H1 (cell line): ENCODE measurements at regions not wholly inside any gene's neighbourhood (a gene's known extent, or its start where the extent isn't known, plus 50 kb on each side); places are given as distances from the start of the nearest gene placed in this dataset.

ENCODE experiments used
- ATF3 ChIP-seq: IDR thresholded peaks from 2 replicates; pipeline ENCODE4 v1.6.1; 2011; ENCODE audit warnings: low read depth, mild to moderate bottlenecking, low read length; ENCODE audit not compliant: insufficient read depth
- CTCF ChIP-seq, 3 experiments: IDR thresholded peaks; 1 replicate in 2 of 3; 2 replicates in 1 of 3; pipeline versions ENCODE4 v1.5.1 to v1.6.1; 2011; ENCODE audit warnings: low read length in 3 of 3, mild to moderate bottlenecking in 3 of 3, inconsistent platforms in 2 of 3, low read depth in 1 of 3, moderate library complexity in 1 of 3; ENCODE audit not compliant: insufficient read depth in 1 of 3; ENCODE audit errors: control extremely low read depth in 1 of 3
- E2F6 ChIP-seq: IDR thresholded peaks from 2 replicates; pipeline ENCODE4 v1.6.1; 2012; ENCODE audit warnings: inconsistent platforms
- FOSL1 ChIP-seq: IDR thresholded peaks from 2 replicates; pipeline ENCODE4 v1.6.1; 2011; ENCODE audit warnings: mild to moderate bottlenecking, low read depth, low read length, moderate library complexity; ENCODE audit not compliant: insufficient read depth
- GABPA ChIP-seq: IDR thresholded peaks from 2 replicates; pipeline ENCODE4 v1.6.1; 2011; ENCODE audit warnings: mild to moderate bottlenecking, low read length, moderate library complexity, borderline replicate concordance; ENCODE audit not compliant: insufficient read depth
- JUN ChIP-seq: IDR thresholded peaks from 2 replicates; pipeline ENCODE4 v1.6.1; 2011; ENCODE audit warnings: low read depth, mild to moderate bottlenecking, improper control_type of control experiment, low read length
- MAFK ChIP-seq: IDR thresholded peaks from 2 replicates; pipeline ENCODE4 v1.6.1; 2012; ENCODE audit warnings: low read depth, mild to moderate bottlenecking, improper control_type of control experiment, low read length
- NRF1 ChIP-seq: IDR thresholded peaks from 2 replicates; pipeline ENCODE4 v1.6.1; 2011; ENCODE audit warnings: mild to moderate bottlenecking, low read depth, low read length, improper control_type of control experiment
- RFX5 ChIP-seq: IDR thresholded peaks from 2 replicates; pipeline ENCODE4 v1.6.1; 2011; ENCODE audit warnings: low read depth, low read length, improper control_type of control experiment, borderline replicate concordance
- RNF2 ChIP-seq: fragments of 200-900, 300-1000 bp; sonication (generic); IDR thresholded peaks from 2 replicates; pipeline ENCODE4 v1.7.1; 2016; ENCODE audit warnings: borderline replicate concordance, low read depth, mild to moderate bottlenecking, antibody characterized with exemption, low read length; ENCODE audit not compliant: poor library complexity, severe bottlenecking; ENCODE audit errors: missing control alignments
- SRF ChIP-seq: IDR thresholded peaks from 2 replicates; pipeline ENCODE4 v1.6.1; 2011; ENCODE audit warnings: mild to moderate bottlenecking, low read depth, low read length, moderate library complexity
- TCF12 ChIP-seq: IDR thresholded peaks from 2 replicates; pipeline ENCODE4 v1.6.1; 2011; ENCODE audit warnings: low read depth, mild to moderate bottlenecking, low read length
- YY1 ChIP-seq: IDR thresholded peaks from 2 replicates; pipeline ENCODE4 v1.6.1; 2011; ENCODE audit warnings: low read depth, mild to moderate bottlenecking, low read length

GRCh38 chr5:165015126-165015525 lies 1509.7 kb downstream of the MAT2B start:
- TF ChIP-seq SRF = no peak
- no peak for TF ChIP-seq NRF1
- TF ChIP-seq JUN = no peak
- TF ChIP-seq RFX5 = no peak
- no peak for TF ChIP-seq CTCF (IDR thresholded peaks at IDR 0.05; ENCODE audit: control extremely low read depth in 1 of 3, insufficient read depth in 1 of 3, low read depth in 1 of 3, low read length in 3 of 3)
- no peak for TF ChIP-seq MAFK
- no peak for TF ChIP-seq E2F6
- no peak for TF ChIP-seq FOSL1
- TF ChIP-seq TCF12 = no peak
- TF ChIP-seq RNF2 = no peak
- TF ChIP-seq ATF3 = no peak
- TF ChIP-seq YY1 = no peak
- TF ChIP-seq GABPA = no peak
